HG02588 (cell line): ENCODE measurements at regions not wholly inside any gene's neighbourhood (a gene's known extent, or its start where the extent isn't known, plus 50 kb on each side); places are given as distances from the start of the nearest gene placed in this dataset.
"Not testable (repeated sequence)": the region's sequence is repeated elsewhere in the genome, so short reads cannot be mapped to it uniquely, and the experiment has no call there.

Experiments
- ATAC-seq: cut with Tn5 transposase; IDR thresholded peaks from one replicate; pipeline ENCODE4 v1.9.1; 2021; ENCODE audit warnings: mild to moderate bottlenecking, moderate library complexity; ENCODE audit not compliant: unreplicated experiment

DNA sequence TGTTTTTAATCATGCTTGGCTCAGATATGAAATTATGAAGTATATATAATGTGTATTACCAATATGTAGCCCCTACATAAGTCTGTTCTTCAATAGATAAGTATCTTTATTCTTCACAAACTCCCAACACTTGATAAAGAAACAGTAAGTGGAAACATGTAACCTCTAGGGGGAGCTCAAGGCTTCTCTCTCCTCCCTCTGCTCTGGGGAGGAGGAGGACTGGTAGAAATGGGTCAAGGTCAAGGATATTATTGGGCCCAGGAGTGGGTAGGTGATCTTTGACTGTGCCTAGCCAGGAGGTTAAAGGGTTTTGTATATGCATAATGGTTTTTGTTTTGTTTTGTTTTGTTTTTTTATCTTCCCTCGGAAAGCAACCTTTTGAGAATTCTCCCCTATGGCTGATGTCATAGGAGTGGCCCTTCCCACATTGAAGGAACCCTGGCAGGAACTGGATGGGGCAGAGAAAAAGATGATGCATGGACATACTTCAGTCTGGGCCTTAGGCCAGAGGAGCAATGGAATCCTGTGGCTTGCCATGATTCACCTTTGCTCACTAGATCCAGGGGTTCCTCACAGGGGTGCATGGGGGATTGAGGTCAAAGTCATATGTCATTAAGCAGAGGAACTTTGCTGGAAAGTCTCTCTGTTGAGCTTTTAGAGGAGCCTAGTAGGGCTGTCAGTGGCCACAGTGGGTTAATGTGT, 460.3 kb downstream of the MID1IP1 start:
- ATAC-seq = no peak

DNA sequence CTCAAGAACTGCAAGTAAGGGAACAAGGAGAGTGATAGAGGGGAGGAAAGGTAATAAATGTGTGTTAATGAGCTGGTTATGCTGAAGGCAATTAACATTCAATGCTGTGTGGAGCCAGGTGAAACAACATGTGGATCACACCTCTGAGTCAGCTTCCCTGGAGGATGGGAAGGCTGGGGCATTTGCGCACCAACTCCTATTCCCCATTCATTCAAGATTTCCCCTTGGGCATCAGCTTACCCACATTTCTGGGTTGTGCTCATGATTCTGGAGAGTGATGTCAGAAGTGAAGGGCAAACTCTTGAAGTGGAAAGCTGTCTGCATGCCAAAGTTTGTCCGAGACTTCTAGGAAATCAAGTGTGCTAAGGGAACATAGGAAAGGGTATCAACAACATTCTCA, 461.4 kb downstream of the MID1IP1 start:
- ATAC-seq = no peak

DNA sequence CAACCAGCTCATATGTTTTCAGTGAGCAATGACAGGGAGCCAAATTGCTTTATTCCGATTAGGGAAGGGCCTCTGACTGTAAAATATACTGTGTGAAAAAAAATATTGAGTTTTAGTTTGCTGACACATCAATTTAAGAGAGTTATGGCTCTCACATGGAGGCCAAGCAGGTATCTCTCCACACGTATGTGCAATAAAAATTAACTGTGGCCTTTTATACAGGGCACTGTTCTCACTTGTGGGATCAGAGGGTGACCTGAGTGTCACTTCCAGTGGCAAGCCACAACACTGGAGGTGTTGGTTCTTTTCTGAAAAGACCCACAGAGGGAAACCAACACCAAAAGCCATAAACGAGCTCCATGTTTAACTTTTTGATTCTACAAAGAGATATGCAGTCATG, 462.8 kb downstream of the MID1IP1 start:
- ATAC-seq = no peak

DNA sequence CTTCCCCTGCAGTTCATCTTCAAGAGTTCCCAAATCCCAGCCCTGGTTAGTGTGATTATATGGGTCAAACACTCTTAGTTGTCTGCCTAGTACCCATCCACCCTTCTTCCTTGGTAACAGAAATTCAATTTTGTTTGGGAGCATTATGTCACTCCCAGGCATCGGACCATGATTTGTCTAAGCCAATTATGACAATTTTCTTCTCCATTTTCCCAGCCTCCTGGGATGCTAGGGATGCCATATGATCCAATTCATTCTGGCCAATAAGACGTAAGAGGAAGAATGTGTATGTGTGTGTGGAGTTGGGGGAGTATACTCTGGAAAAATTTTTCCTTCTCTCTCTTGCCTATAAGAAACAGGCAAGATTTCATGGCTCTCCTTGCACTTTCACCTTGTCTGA, 465.9 kb downstream of the MID1IP1 start:
- ATAC-seq = no peak

DNA sequence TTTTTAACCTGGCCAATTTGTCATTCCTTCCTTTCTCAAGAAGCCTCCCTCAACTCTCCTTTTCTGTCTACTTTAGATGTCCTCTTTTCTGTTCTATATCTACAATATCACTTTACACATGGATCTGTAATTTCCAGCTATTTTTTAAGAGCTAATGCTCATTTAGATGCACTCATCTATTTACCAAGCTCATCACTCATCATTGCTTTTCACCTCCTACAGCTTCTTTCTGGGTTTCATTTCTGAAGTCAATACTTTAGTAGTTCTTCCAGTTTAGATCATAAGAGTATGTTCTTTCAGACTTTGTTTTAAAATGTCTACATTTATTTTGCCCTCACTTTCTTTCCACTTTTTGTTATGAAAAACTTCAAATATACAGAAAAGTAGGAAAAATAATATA, 466.9 kb downstream of the MID1IP1 start:
- no peak for ATAC-seq

DNA sequence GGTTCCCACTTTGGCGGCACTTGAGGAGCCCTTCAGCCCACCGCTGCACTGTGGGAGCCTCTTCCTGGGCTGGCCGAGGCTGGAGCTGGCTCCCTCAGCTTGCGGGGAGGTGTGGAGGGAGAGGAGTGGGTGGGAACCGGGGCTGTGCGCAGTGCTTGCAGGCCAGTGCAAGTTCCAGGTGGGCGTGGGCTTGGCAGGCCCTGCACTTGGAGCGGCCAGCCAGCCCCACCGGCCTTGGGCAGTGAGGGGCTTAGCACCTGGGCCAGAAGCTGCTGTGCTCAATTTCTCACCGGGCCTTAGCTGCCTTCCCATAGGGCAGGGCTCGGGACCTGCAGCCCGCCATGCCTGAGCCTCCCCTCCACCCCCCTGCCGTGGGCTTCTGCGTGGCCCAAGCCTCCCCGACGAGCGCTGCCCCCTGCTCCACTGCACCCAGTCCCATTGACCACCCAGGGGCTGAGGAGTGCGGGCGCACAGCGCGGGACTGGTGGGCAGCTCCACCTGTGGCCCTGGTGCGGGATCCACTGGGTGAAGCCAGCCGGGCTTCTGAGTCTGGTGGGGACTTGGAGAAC, 474.3 kb downstream of the MID1IP1 start:
- no peak for ATAC-seq

DNA sequence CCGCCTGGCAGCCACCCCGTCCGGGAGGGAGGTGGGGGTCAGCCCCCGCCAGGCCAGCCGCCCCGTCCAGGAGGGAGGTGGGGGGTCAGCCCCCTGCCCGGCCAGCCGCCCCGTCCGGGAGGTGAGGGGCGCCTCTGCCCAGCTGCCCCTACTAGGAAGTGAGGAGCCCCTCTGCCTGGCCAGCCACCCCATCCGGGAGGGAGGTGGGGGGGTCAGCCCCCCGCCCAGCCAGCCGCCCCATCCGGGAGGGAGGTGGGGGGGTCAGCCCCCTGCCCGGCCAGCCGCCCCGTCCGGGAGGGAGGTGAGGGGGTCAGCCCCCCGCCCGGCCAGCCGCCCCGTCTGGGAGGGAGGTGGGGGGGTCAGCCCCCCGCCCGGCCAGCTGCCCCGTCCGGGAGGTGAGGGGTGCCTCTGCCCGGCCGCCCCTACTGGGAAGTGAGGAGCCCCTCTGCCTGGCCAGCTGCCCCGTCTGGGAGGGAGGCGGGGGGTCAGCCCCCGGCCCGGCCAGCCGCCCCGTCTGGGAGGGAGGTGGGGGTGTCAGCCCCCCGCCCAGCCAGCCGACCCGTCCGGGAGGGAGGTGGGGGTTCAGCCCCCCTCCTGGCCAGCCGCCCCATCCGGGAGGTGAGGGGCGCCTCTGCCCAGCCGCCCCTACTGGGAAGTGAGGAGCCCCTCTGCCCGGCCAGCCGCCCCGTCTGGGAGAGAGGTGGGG, 476.6 kb downstream of the MID1IP1 start:
- ATAC-seq = not testable (repeated sequence)

DNA sequence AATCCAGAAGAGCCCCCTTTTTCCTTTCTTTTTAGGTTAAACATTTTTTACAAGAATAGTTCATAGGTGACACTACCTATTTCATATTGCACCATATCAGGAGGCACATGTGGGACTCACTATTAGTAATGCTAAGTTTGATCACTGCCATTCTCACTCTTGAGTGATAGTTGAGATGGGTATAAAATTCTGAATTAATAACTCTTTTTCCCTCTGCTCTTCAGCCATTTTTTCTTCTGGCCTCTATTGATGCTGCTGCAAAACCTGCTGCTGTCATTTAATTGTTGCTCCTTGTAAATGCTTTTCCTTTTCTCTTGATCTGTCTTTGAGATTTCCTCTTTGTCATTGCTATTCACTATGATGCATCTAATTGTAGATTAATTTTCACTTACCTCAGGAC, 482.0 kb downstream of the MID1IP1 start:
- ATAC-seq = no peak

DNA sequence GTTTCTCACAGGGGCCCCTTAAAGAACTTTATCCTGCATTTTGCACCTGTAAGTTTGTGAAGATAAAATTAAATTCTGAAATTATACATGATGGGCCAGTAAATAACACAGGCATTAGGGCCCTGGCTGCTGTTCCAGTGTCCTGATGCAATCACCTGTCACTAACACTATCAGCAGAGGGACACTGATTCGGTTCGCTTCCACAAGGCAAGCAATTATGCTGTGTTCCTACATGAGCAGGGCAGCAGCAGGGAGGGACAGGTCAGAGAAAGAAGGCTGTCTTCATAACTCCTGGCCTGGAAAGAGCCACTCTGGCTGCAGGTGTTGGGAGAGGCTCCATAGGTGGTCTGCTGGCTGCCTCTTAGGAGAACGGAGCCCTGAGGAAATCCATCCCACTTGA, 487.3 kb downstream of the MID1IP1 start:
- no peak for ATAC-seq

DNA sequence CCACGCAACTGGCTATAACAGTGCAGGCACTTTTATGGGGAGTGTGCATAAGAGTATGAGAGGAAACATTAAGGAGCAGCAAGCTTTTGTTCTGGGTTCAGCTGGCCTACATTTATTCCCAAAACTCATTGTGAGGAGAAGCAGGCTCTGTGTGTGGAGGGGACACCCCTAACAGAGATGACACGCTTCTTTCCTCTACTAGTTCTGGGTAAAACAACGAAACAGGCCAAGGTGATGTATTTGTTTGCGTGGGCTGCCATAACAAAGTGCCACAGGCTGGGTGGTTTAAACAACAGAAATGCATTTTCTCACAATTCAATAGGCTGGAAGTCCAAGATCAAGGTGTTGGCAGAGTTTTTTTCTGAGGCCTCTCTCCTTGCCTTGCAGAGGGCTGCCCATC, 488.6 kb downstream of the MID1IP1 start:
- ATAC-seq = no peak

DNA sequence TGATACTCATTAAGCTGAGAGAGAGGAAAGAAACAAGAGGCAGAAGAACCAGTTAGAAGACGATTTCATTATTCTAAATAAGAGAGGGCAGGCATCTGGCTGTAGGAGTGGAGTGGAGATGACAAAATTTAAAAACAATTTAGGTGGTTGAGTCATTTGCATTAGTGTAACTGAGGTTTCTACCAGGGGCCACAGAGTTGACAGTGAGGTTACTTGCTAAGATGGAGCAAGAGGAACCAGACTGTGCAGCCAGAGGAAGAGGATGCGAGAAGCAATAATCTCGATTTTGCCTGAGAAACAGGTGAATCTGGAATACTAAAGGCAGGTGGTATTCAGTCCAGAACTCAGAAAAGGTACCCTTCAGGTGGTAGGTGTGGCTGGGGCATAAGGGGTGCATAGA, 491.9 kb downstream of the MID1IP1 start:
- no peak for ATAC-seq

DNA sequence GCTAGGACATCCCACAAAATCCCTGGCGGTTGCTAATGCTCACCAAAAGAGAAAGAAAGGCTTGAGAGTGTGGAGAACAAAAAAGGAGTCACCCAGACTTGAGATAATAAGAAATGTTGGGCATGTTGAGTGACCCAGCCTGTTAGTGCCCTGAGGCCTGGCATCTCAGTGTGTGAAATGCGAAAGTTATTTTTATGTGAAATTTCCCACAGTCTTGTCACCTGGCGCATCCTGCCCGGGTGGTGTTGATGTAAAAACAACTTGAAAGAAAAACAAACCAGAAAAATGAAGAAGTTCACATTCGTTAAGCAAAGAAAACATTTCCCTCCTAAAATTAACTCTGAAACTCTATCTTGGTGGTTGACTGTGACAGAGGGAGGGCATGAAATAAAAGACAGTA, 495.2 kb downstream of the MID1IP1 start:
- ATAC-seq = no peak

DNA sequence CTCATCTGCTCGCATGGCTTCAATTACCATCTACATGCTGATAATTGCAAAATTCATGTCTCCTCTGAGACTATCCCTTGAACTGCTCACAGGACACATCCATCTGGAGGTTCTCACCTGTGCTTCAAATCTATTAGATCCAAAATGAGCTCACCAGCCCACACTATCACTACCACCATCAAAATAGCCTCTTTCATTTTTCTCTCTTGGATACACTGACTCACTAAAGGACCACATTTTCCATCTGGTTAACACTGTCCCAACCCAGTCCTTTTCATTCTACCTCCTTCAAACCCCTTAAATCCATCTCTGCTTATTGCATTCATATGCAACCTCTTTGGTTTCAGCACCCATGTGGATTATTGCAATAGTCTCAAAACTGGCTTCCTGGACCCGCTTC, 497.6 kb downstream of the MID1IP1 start:
- ATAC-seq = no peak

DNA sequence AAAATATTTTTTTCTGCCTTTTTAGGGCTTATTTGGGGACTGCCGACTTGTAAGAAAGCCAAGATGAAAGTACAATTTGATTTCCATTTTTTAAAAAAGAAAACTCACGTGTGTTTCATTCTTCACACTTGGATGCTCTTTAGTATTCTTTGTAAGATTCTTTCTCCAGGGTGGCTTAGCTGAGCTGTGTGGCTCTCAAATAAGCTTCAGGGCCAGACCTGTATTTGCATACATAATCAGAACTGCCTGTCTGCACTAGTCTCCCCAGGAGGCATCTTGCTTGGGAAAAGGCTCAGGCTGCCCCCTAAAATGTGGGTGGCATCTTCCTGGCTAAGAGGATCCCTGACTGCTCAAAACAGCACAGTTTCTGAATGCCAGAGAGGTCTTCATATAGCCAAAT, 498.4 kb downstream of the MID1IP1 start:
- no peak for ATAC-seq

DNA sequence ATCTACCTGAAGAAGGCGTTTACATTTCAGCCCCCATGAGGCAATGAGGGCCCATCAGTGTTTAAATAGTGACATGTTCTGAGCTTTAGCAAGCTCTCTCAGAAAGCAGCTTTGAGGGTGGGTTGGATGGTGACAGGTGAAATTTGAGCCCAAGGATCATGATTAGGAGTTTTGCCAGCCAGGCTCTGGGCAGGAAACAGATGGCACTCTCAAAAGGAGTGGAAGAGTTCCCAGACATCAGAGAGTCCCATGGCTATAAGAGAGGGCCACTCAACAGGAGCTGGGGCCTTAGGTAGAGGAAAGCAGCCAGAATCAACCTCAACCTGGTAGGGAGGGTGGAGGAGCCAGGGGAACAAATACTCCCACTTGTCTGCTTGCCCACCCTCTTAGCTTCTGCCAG, 499.8 kb downstream of the MID1IP1 start:
- ATAC-seq = no peak

DNA sequence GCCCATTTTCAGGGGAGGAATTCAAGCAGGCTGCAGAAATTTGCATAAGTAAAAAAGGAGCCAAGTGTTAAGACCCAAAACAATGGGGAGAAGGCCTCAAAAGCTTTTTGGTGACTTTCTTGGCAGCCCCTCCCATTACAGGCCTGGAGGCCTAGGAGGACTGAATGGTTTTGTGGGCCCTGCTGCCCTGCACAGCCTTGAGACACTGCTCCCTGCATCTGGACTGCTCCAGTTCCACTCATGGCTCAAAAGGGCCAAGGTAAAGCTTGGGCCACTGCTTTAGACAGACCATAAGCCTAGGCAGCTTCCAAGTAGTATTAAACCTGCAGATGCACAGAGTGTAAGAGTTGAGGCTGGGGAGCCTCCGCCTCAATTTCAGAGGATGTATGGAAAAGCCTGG, 501.6 kb downstream of the MID1IP1 start:
- no peak for ATAC-seq

DNA sequence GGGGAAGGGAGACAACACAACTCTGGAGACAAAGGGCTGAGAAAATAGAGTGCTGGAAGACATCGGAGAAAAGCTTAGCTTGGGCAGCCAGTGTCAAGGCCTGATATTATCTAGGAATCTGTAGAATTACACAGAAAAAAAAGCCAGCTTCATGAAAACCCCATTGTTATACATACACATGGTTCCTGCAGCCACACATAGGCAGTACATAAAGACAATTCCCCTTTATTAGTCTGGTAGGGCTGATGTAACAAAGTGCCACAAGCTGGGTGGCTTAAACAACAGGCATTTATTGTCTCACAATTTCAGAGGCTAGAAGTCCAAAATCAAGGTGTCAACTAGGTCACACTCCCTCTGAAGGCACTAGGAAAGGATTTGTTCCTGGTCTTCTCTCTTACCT, 503.5 kb downstream of the MID1IP1 start:
- no peak for ATAC-seq

DNA sequence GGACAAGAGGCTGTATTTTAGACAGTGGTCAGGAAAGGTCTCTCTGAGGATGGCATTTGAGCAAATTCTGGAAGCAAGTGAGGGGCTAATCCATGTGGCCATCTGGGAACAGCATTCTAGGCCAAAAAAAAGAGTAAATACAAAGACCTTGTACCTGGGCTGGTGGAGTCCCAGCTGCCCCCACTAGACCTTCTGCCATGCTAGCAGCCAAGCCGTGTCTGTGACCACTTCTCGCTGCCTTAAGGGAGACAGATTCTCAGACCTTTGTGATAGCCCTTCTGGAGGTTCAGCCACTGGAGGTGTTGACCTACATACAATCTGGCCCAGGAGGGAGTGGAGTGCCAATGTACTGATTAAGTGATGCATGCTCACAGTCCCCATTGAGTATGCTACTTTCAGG, 506.2 kb downstream of the MID1IP1 start:
- ATAC-seq = no peak

DNA sequence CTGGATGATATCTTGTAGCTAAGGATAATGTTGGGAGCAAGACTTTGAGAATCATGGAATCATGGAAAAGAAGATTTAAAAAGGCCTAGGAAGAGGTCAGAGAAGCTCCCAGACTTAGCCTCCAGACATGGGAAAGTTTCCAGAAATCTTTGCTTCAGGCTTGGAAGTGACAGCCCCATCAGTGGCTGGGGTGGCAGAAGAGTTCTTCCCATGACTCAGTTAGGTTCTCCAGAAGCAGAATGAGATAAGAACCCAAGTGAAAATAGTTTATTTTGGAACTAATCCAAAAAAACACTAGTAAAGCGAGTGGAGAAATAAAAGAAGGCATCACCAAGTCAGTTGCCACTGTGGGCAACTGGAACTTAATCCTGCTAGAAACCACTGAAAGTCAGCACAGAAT, 506.9 kb downstream of the MID1IP1 start:
- ATAC-seq = no peak

DNA sequence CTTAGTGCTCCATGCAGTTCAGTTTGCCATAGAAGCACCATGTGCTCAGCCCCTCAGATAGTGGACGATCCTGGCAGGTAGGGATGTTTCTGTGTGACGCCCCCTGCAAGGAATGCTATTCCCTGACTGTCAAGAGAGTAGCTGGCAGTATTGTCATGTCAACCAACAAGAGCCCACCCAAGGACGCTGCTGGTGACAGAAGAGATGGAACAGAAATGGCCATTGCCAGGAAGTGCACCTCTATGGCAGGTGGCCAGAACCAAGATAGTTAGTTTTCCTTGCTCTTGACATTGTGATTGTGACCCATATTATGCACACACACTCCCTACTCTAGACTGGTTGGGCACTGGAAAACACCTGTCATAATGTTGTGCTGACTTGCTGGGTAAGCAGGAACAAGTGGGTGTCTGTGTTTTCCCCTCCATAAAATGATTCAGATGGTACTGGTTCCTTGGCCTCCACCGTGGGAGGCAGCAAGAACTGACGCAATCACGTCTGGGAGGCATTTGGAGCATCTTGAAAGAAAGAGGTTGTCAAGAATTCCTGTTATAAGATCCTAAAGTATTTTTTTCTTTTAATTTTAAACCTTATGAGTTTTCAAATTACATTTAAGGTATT, 507.9 kb downstream of the MID1IP1 start:
- no peak for ATAC-seq

DNA sequence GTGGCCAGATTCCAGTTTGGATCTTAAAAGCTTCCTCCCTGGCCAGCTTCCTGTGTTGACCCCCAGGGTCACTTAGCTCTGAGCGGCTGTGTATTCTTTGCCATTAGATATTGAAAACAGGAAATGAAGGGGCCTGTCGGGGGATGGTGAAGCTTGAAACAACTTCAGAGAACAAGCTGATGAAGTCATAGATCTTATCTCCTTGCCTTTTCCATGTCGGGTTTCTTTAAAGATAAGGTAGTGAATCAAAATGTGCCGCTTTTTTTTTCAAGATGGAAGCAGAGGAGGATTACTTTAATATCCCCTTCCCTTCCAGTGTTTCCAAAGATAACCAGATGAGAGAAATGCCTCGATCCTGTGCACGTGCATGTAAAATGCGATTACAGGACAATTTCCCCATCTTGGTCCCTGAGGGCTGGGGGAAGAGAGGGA, 508.5 kb downstream of the MID1IP1 start:
- no peak for ATAC-seq

DNA sequence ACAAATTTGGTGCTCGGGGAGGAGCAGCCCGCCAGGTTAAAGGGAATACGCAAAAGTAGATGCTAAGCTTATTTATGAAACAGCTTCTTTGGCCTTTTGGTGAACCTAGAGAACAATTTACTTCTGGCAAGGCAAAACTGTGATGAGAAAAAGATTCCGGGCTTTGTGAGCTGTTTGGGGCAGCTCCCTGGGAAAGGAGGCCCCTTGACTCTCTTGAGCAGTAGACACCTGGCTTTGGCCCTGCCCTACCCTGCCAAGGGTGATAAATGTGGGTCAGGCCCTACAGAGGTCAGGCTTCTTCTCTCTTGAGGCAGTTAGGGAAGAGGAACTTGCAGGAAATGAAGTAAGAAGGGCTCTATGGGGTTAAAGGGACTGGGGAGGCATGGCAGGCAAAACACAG, 509.6 kb downstream of the MID1IP1 start:
- no peak for ATAC-seq
